GM12891 (cell line): ENCODE measurements at regions not wholly inside any gene's neighbourhood (a gene's known extent, or its start where the extent isn't known, plus 50 kb on each side); places are given as distances from the start of the nearest gene placed in this dataset.

Experiments
- DNase-seq: peaks from one replicate; pipeline ENCODE4 v3.0.0; 2011; ENCODE audit warnings: low spot score; ENCODE audit not compliant: insufficient read length
- FAIRE-seq: peaks from 2 replicates; lab custom pipeline; 2011; peaks lifted over from hg19 to GRCh38; lab: Jason Lieb, UNC
- PAX5 ChIP-seq: IDR thresholded peaks from 2 replicates; pipeline ENCODE4 v1.6.1; 2011; ENCODE audit warnings: low read length, moderate library complexity, mild to moderate bottlenecking; ENCODE audit not compliant: insufficient read depth, severe bottlenecking
- POLR2A ChIP-seq: IDR thresholded peaks from 2 replicates; pipeline ENCODE4 v1.6.1; 2011; ENCODE audit warnings: low read depth, low read length, control low read depth
- POLR2AphosphoS5 ChIP-seq: IDR thresholded peaks from 2 replicates; pipeline ENCODE4 v1.6.1; 2011; ENCODE audit warnings: low read depth, low read length, control low read depth
- POU2F2 ChIP-seq: IDR thresholded peaks from 2 replicates; pipeline ENCODE4 v1.6.1; 2011; ENCODE audit warnings: low read depth, mild to moderate bottlenecking, control low read depth, low read length, moderate library complexity
- SPI1 ChIP-seq: IDR thresholded peaks from 2 replicates; pipeline ENCODE4 v1.6.1; 2011; ENCODE audit warnings: low read depth, low read length, control low read depth
- TAF1 ChIP-seq: IDR thresholded peaks from 2 replicates; pipeline ENCODE4 v1.6.1; 2011; ENCODE audit warnings: low read depth, low read length, control low read depth

DNA sequence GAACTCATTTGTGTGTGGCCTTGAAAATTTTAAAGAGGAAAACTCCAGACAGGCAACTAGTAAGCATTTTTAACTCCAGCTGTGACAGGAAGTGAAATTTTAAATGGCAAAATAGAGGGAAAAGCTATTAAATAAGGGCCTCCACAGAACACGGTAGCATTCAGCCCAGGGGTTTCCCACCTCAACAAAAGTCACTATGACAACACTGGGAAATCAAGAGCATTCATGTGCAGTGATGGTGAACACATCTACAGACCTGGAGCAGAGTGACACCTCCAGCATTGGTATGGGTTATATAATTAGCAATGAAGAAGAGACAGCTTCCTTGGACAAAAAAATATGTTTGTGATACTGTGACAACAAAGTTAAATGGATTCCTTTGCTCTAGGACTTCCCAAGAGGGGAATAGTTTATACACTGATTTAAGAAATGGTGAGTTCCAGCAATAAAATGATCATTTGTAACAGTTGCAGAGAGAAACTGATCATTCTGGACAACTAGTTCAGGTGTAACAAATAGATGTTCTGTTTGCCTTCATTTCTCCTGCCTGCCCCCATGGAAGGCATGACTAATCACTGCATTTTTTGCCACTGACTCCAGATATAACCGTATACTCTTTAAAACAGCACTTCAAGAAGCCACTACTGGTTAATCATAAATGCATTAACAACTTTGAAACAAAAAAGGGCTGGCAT, 93.3 kb upstream of the SLC44A1 start:
- no peak for FAIRE-seq
- DNase-seq = no peak
- TF ChIP-seq SPI1 (no peak), POU2F2 (no peak)

DNA sequence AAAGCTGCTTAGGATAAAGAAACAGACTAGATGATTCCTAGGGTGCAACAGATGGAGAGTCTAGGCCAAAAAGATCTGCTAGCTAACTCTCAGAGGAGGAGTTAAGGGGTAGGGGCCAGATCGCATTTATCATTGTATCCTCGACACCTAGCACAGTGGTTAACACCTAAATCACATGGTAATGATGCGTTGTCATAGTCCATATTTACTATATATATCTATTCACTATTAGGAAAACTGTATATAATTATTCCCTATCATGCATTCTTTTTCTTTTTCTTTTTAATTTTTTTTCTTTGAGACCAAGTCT, 92.8 kb upstream of the SLC44A1 start:
- FAIRE-seq (no peak), DNase-seq (no peak)
- TF ChIP-seq POLR2AphosphoS5 = no peak
- no peak for TF ChIP-seq SPI1
- no peak for TF ChIP-seq PAX5
- TF ChIP-seq POU2F2 = no peak
- no peak for TF ChIP-seq POLR2A
- no peak for TF ChIP-seq TAF1

DNA sequence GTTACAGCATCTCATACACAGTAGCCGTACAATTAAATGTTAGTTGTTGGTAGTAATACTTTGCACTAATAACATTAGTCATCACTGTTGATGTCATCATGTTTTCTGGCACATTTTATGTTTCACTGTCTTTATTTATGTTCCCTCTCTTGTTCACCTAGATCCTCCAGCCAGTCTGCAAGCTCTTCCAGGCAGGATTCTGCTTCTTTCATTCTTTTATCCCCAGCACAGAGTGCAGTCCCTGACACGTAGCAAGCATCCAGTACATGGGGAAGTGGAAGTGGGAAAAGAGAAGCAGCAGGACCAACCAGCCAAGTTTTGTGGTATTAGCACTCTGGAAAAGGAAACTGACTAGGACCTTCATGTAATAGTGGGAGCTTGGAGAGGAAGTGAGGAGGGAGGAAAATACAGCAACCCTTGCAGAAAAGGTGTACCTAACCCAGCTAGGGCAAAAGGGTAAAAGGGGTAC, 89.7 kb upstream of the SLC44A1 start:
- no peak for DNase-seq
- no peak for FAIRE-seq
- TF ChIP-seq POU2F2 (no peak), POLR2AphosphoS5 (no peak), TAF1 (no peak), POLR2A (no peak), SPI1 (0 out of 2 replicates have a peak, but pooled peaks have one; percentile 7), PAX5 (no peak)

DNA sequence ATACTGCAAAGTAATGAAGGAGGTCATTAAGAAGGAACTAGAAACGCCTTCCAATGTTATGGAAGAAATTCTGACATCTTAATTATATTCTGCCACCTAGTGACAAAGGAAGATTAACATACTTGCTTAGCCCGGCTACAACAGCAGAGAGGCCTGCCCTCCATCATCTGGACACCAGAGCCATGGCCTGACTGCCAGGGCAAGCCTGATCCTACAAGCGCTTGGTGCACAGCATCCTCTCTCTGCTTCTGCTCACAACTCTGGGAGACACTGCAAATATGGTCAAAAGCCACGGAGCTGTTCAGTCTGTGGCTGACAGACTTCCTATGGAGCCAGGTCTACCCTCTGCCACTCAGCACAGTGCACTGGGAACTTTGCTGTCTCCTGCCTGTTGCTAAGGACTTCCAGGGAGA, 87.3 kb upstream of the SLC44A1 start:
- DNase-seq = peak; percentile 26
- TF ChIP-seq POLR2AphosphoS5 (no peak), POLR2A (no peak), SPI1 (no peak), PAX5 (no peak), TAF1 (no peak), POU2F2 (no peak)
- FAIRE-seq = peak; percentile 60

DNA sequence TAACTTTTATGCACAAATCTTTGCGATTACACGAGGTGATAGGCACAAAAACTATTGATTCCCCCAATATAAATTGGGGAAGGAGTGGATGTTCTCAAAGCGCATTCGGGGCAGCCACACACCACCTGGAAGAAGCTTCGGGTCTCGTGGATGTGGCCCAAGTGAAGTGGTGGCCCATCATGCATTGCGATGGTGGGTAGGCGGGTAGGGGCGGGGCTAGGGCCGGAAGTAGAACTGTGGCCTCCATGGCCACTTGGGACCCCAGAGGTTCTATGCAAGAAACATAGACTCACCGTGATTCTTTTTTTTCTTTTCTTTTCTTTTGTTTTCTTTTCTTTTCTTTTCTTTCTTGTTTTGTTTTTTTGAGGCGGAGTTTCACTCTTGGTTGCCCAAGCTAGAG, 86.4 kb upstream of the SLC44A1 start:
- no peak for FAIRE-seq
- TF ChIP-seq TAF1 (no peak), POU2F2 (no peak)
- no peak for DNase-seq

DNA sequence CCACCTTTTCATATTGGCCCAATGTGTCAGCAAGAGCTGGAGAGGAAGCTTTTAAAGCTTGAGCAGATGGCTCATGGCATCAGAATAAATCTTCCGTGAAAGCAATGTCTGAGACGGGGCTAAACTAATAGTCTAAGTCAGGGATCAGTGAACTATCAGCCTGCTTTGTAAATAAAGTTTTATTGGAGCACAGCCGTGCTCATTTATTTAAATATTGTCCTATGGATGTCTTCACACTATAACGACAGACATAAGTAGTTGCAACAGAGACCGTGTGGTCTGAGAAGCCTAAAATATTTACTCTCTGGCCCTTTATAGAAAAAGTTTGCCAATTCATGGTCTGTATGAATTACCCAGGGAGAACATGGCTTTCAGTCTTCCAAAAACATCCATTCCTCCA, 85.6 kb upstream of the SLC44A1 start:
- no peak for TF ChIP-seq SPI1
- no peak for TF ChIP-seq POLR2AphosphoS5
- no peak for TF ChIP-seq PAX5
- TF ChIP-seq POU2F2 = no peak
- no peak for TF ChIP-seq TAF1
- TF ChIP-seq POLR2A = no peak
- no peak for FAIRE-seq
- no peak for DNase-seq

DNA sequence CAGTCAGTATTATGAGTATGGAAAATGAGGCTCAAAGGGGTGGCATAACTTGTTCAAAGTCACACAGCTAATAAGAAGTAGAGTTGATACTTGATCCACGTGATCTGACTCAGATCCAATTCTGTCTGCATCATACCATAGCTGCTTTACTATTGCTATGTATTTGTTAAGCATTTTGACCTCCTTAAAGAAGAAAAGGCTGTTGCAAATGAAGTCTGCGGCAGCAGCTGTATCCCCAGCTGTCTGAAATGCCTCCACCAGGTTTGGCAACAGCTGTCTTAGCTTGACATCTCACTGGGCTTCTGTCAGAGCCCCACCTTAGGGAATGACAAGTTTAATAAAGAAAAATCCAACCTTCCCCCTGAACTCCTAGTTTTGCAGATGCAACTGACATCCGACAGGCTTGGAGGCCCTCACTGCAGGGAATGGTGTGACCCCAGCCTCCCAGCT, 75.6 kb upstream of the SLC44A1 start:
- no peak for FAIRE-seq
- no peak for DNase-seq
- no peak for TF ChIP-seq POLR2AphosphoS5
- no peak for TF ChIP-seq POU2F2
- no peak for TF ChIP-seq TAF1
- no peak for TF ChIP-seq POLR2A
- no peak for TF ChIP-seq PAX5
- TF ChIP-seq SPI1 = no peak

DNA sequence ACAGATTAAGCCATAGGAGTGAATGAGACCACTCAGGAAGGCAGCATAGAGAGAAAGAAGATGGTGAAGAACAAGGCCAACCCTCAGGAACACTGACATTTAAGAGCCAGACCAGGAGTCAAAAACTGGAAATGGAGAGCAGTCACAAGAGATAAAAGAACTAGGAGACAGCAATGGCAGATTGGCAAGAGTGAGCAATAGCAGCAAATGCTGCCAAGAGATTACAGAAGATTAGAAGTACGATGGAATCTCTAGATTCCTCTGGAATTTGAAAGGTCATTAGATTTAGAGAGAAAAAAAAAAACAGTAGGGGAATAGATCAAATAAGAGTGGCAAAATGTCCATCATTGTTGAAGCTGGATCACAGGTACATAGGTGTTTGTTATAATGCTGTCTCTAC, 73.4 kb upstream of the SLC44A1 start:
- no peak for TF ChIP-seq PAX5
- TF ChIP-seq POU2F2 = no peak
- no peak for TF ChIP-seq SPI1
- no peak for TF ChIP-seq POLR2A
- TF ChIP-seq POLR2AphosphoS5 = no peak
- TF ChIP-seq TAF1 = no peak
- FAIRE-seq = no peak

DNA sequence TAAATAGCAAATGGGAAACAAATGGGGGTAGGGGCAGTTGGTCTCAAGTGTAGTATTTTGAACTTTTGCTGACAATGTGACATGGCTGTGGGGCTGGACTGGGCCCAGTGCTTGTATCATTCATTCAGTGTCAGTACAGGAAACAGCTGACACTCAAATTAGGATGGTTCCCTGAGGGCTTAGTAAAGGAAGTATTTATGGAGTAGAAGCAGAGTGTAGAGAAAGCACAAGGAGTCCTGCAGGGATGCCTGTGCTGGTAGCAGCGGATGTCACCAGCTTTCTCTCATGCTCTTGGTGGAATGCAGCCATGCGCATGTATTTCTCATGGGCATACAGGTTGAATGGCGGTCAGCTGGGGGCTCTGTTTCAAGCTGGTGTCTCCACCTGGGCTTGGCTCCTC, 72.9 kb upstream of the SLC44A1 start:
- no peak for FAIRE-seq
- no peak for TF ChIP-seq POU2F2
- no peak for TF ChIP-seq POLR2A
- TF ChIP-seq SPI1 = no peak
- no peak for TF ChIP-seq TAF1
- TF ChIP-seq PAX5 = no peak
- TF ChIP-seq POLR2AphosphoS5 = no peak
- DNase-seq = no peak

More for the DNA sequence above, 73.4 kb upstream of the SLC44A1 start:
- no peak for DNase-seq

DNA sequence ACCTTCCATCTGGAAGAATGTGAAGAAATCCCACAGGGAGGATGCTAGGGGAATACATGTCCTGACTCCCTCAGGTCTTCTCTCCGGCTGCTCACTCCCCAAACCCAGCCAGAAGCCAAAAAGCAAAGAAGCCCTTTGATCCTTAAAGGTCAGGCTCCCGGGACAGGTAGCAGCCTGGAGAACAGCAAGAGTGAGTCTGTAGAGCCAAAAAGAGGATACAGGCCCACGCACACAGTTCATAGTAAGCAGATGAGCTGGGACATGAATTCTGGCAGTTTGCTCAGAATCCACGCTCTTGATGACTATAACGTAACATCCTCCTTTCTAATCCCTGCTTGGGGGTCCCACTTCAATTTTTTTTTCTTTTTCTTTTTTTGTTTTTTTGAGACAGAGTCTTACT, 72.0 kb upstream of the SLC44A1 start:
- TF ChIP-seq POLR2A = no peak
- no peak for TF ChIP-seq SPI1
- no peak for FAIRE-seq
- DNase-seq = no peak
